ENCODE measurements at regions not wholly inside any gene's neighbourhood (a gene's known extent, or its start where the extent isn't known, plus 50 kb on each side); places are given as distances from the start of the nearest gene placed in this dataset.

- Histone ChIP-seq H3K27me3 (ENCODE audit: low read depth, low read length) (no peaks in the 10 kb centered on the region), H3K79me2 (ENCODE audit: low read length) (no peaks in the 10 kb centered on the region), H3K4me1 (ENCODE audit: low read length) (no peaks in the 10 kb centered on the region), H4K20me1 (ENCODE audit: insufficient read depth, low read length) (no peaks in the 10 kb centered on the region), H3K36me3 (replicated peaks; ENCODE audit: low read depth, low read length) (no peaks in the 10 kb centered on the region), H3K4me2 (ENCODE audit: low read length) (no peak overlapping the region), H3K9ac (ENCODE audit: low read length) (no peak overlapping the region), H3K27ac (ENCODE audit: low read length) (no peak overlapping the region), H3K4me3 (ENCODE audit: low read length) (no peak overlapping the region), H2AFZ (ENCODE audit: low read depth, low read length) (no peak overlapping the region), H3K9me3 (ENCODE audit: insufficient read depth, low read length) (no peaks in the 10 kb centered on the region)
- TF ChIP-seq, protein P1, sequence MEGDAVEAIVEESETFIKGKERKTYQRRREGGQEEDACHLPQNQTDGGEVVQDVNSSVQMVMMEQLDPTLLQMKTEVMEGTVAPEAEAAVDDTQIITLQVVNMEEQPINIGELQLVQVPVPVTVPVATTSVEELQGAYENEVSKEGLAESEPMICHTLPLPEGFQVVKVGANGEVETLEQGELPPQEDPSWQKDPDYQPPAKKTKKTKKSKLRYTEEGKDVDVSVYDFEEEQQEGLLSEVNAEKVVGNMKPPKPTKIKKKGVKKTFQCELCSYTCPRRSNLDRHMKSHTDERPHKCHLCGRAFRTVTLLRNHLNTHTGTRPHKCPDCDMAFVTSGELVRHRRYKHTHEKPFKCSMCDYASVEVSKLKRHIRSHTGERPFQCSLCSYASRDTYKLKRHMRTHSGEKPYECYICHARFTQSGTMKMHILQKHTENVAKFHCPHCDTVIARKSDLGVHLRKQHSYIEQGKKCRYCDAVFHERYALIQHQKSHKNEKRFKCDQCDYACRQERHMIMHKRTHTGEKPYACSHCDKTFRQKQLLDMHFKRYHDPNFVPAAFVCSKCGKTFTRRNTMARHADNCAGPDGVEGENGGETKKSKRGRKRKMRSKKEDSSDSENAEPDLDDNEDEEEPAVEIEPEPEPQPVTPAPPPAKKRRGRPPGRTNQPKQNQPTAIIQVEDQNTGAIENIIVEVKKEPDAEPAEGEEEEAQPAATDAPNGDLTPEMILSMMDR (IDR thresholded peaks at IDR 0.05; ENCODE audit: low read depth, low read length), result no peak
- no peak for TF ChIP-seq EZH2phosphoT487 (IDR thresholded peaks at IDR 0.05; ENCODE audit: low read depth)
Measured at GRCh38 chr4:100790836-100791615, 273.2 kb upstream of the EMCN start.

GRCh38 chr4:100789991-100790390, 272.2 kb upstream of the EMCN start:
- no peaks in the 10 kb centered on the region for H3K36me3 ChIP-seq (replicated peaks; ENCODE audit: low read depth, low read length)
- H4K20me1 ChIP-seq (ENCODE audit: insufficient read depth, low read length), result no peaks in the 10 kb centered on the region
- H3K27me3 ChIP-seq (ENCODE audit: low read depth, low read length), result no peaks in the 10 kb centered on the region
- H3K9me3 ChIP-seq (ENCODE audit: insufficient read depth, low read length), result no peaks in the 10 kb centered on the region
- TF ChIP-seq, protein P1 (IDR thresholded peaks at IDR 0.05; ENCODE audit: low read depth, low read length), result no peak
- TF ChIP-seq EZH2phosphoT487 (IDR thresholded peaks at IDR 0.05; ENCODE audit: low read depth), result no peak
- no peak overlapping the region for H3K9ac ChIP-seq (ENCODE audit: low read length)
- H2AFZ ChIP-seq (ENCODE audit: low read depth, low read length), result no peak overlapping the region
- H3K79me2 ChIP-seq (ENCODE audit: low read length), result no peaks in the 10 kb centered on the region
- H3K4me3 ChIP-seq (ENCODE audit: low read length), result no peak overlapping the region
- no peak overlapping the region for H3K27ac ChIP-seq (ENCODE audit: low read length)
- H3K4me2 ChIP-seq (ENCODE audit: low read length), result no peak overlapping the region
- H3K4me1 ChIP-seq (ENCODE audit: low read length), result no peaks in the 10 kb centered on the region

GRCh38 chr4:100786481-100786880, 268.7 kb upstream of the EMCN start:
- H2AFZ ChIP-seq (ENCODE audit: low read depth, low read length), result no peak overlapping the region

DNA sequence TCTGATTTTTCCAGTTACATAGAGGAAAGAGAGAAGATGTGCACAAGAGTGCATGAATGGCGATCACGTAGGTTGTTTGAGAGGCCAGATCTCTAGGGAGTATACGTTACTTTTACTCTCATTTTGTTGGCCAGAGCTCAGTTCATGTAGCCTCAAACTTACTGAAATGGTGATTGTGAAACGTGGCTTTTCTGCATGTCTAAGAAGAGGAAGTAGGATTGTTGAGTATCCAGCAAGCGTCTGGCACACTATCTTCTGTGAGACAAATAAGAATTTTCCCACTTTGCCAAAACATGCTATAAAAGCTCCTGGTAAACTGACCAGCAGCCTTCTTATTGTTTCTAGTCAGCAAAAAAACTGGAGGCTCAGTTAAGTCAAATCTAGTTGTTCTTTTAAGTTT, 264.5 kb upstream of the EMCN start:
- no peak for TF ChIP-seq EZH2phosphoT487 (IDR thresholded peaks at IDR 0.05; ENCODE audit: low read depth)
- TF ChIP-seq, protein P1 (IDR thresholded peaks at IDR 0.05; ENCODE audit: low read depth, low read length), result no peak
- H3K79me2 ChIP-seq (ENCODE audit: low read length), result no peaks in the 10 kb centered on the region
- H4K20me1 ChIP-seq (ENCODE audit: insufficient read depth, low read length), result no peaks in the 10 kb centered on the region
- no peaks in the 10 kb centered on the region for H3K36me3 ChIP-seq (replicated peaks; ENCODE audit: low read depth, low read length)
- H3K9me3 ChIP-seq (ENCODE audit: insufficient read depth, low read length), result no peaks in the 10 kb centered on the region
- H3K4me1 ChIP-seq (ENCODE audit: low read length), result 0 out of 2 replicates have a peak, but pooled peaks cover 3% of the 10 kb centered on the region
- no peak overlapping the region for H3K9ac ChIP-seq (ENCODE audit: low read length)
- H3K4me2 ChIP-seq (ENCODE audit: low read length), result no peak overlapping the region
- H3K4me3 ChIP-seq (ENCODE audit: low read length), result no peak overlapping the region
- no peak overlapping the region for H3K27ac ChIP-seq (ENCODE audit: low read length)
- H2AFZ ChIP-seq (ENCODE audit: low read depth, low read length), result no peak overlapping the region
- no peaks in the 10 kb centered on the region for H3K27me3 ChIP-seq (ENCODE audit: low read depth, low read length)

More at GRCh38 chr4:100786481-100786880, 268.7 kb upstream of the EMCN start:
- no peak overlapping the region for H3K9ac ChIP-seq (ENCODE audit: low read length)
- no peaks in the 10 kb centered on the region for H4K20me1 ChIP-seq (ENCODE audit: insufficient read depth, low read length)
- H3K36me3 ChIP-seq (replicated peaks; ENCODE audit: low read depth, low read length), result no peaks in the 10 kb centered on the region
- H3K27me3 ChIP-seq (ENCODE audit: low read depth, low read length), result no peaks in the 10 kb centered on the region
- no peak overlapping the region for H3K27ac ChIP-seq (ENCODE audit: low read length)
- no peaks in the 10 kb centered on the region for H3K79me2 ChIP-seq (ENCODE audit: low read length)
- no peaks in the 10 kb centered on the region for H3K9me3 ChIP-seq (ENCODE audit: insufficient read depth, low read length)
- no peak for TF ChIP-seq EZH2phosphoT487 (IDR thresholded peaks at IDR 0.05; ENCODE audit: low read depth)
- TF ChIP-seq, protein P1 (IDR thresholded peaks at IDR 0.05; ENCODE audit: low read depth, low read length), result no peak
- no peak overlapping the region for H3K4me3 ChIP-seq (ENCODE audit: low read length)
- no peak overlapping the region for H3K4me2 ChIP-seq (ENCODE audit: low read length)
- H3K4me1 ChIP-seq (ENCODE audit: low read length), result 0 out of 2 replicates have a peak, but pooled peaks cover 3% of the 10 kb centered on the region
